Thymus (tissue), 11 donors: ENCODE measurements at regions not wholly inside any gene's neighbourhood (a gene's known extent, or its start where the extent isn't known, plus 50 kb on each side); places are given as distances from the start of the nearest gene placed in this dataset.

Source experiments
- DNase-seq, 9 donors: peaks; one replicate each; pipeline ENCODE4 v3.0.0-alpha.2; 2013; ENCODE audit warnings: low spot score in 9 of 9, low read depth in 6 of 9, missing footprints in 1 of 9
- H3K27ac ChIP-seq, 2 donors: one replicate each; pipeline ENCODE4 v1.5.1; 2013; ENCODE audit warnings: control low read depth in 1 of 2, low read depth in 1 of 2, low read length in 1 of 2, mild to moderate bottlenecking in 1 of 2, moderate library complexity in 1 of 2
- H3K27me3 ChIP-seq, 2 donors: one replicate each; pipeline ENCODE4 v1.5.1; 2013; ENCODE audit warnings: low read length in 1 of 2; ENCODE audit not compliant: control insufficient read depth in 2 of 2, insufficient read depth in 1 of 2
- H3K36me3 ChIP-seq, 2 donors: one replicate each; pipeline ENCODE4 v1.5.1; 2013; ENCODE audit warnings: low read length in 1 of 2, mild to moderate bottlenecking in 1 of 2, moderate library complexity in 1 of 2; ENCODE audit not compliant: control insufficient read depth in 2 of 2, insufficient read depth in 2 of 2
- H3K4me1 ChIP-seq, 2 donors: one replicate each; pipeline ENCODE4 v1.5.1; 2013; ENCODE audit warnings: low read length in 2 of 2; ENCODE audit not compliant: control insufficient read depth in 2 of 2, insufficient read depth in 2 of 2
- H3K4me3 ChIP-seq, 2 donors: one replicate each; pipeline ENCODE4 v1.5.1; 2013; ENCODE audit warnings: low read length in 2 of 2, control low read depth in 1 of 2, mild to moderate bottlenecking in 1 of 2
- H3K9me3 ChIP-seq, 2 donors: one replicate each; pipeline ENCODE4 v1.5.1; 2013; ENCODE audit warnings: low read length in 1 of 2, mild to moderate bottlenecking in 1 of 2; ENCODE audit not compliant: control insufficient read depth in 2 of 2, insufficient read depth in 1 of 2
- WGBS: extraction: QIAGEN DNeasy Blood & Tissue Kit; methylation state at CpG from one replicate; pipeline ENCODE4 v1.1.7; 2013; 5-methylcytosine and 5-hydroxymethylcytosine counted together
- donor health status: healthy.

DNA sequence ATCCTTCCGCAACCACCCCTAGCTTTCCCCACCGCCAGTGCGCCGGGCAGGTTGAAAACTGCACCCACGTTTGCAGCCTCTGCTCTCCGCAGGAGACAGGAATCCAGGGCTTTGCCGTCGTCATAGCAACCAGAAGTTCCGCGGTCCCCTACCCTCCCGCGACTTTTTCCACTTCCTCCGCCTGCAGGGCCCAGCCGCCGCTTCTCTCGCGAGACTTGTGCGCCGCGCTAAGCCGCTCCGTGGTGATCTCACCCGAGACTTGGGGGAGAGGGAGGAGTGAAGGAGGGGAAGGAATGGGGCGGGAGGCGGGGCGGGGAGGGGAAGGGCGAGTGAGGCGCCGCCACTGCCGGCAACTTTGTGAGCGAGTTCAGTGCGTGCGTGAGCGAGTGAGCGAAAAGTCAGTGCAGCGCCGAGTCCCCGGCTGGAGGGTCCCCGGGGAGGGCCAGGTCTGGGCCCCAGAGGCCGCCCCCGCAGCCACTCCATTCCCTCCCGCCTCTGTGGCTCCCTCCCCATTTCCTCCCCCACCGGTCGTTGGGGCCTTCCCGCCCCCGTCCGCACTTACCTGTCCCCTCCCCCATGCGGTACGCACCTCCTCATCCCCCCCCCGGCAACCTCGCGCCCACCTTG lies 413.0 kb downstream of the PCNX1 start, which contains the start of gene SIPA1L1:
Gene SIPA1L1, plus strand, starts transcription at position 370 of the 627 bp plus-strand sequence.
- under 1% methylated on average over 52 of the region's 52 CpGs for WGBS
- H3K9me3 ChIP-seq = no peaks in the 10 kb centered on the region
- DNase-seq = peak; percentile 96 to 99 (median 98)
- H3K27me3 ChIP-seq = peaks cover 0 to 5% of the 10 kb centered on the region in 2 donors
- H3K27ac ChIP-seq = peak within 1 kb of the TSS; percentile 91 to 96
- no peaks in the 10 kb centered on the region for H3K36me3 ChIP-seq
- H3K4me1 ChIP-seq = peaks cover 15 to 20% of the 10 kb centered on the region in 2 donors
- H3K4me3 ChIP-seq = peak within 1 kb of the TSS; percentile 84 to 96

DNA sequence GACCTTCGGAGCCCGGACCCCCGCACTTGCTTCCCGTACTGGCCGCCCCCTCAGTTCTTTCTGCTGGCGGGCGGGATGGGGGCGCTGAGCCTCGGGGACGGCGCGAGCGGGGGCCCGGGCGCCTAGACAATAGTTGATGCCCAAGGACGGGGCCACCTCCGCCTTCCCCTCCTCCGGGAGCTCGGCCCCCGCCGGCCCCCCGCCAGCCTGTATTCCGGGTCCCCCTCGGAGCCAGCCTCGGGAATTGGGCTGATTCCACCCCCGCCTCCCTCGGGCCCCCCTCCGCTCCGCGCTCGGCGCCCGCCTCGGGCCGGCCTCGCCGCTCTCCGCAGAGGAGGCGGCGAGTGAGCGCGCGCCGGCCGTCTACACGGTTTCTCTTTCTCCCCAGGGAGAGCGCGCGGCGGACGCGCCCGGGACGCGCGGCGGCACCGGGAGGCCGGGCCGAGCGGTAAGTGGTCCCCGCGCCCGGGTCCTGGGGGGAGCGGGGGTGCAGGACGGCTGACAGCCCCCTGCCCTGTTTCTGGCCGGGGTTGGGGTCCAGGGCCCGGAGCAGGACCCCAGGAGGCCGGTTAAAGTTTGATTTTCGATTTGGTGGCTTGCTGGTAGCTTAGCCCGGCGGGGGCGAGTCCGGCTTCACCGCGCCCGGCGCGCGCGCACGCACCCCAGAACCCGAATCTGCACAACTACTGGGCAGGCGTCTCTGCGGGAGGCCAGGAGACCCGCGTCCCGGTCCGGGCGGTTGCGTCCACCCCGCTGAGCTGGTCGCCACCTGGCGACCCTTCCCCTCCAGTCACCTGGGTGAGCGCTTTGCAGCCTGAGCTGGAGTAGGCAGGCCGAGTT lies 413.7 kb downstream of the PCNX1 start:
- DNase-seq = peak in 6 of 9 donors; percentile 33 to 78 (median 53)
- Histone ChIP-seq H3K36me3 (no peaks in the 10 kb centered on the region), H3K27ac (peak overlapping the region; percentile 91 to 96), H3K27me3 (peaks cover 0 to 5% of the 10 kb centered on the region in 2 donors), H3K4me1 (peaks cover 19 to 23% of the 10 kb centered on the region in 2 donors), H3K4me3 (peak overlapping the region; percentile 84 to 96), H3K9me3 (no peaks in the 10 kb centered on the region)
- under 1% methylated on average over 96 of the region's 96 CpGs for WGBS

DNA sequence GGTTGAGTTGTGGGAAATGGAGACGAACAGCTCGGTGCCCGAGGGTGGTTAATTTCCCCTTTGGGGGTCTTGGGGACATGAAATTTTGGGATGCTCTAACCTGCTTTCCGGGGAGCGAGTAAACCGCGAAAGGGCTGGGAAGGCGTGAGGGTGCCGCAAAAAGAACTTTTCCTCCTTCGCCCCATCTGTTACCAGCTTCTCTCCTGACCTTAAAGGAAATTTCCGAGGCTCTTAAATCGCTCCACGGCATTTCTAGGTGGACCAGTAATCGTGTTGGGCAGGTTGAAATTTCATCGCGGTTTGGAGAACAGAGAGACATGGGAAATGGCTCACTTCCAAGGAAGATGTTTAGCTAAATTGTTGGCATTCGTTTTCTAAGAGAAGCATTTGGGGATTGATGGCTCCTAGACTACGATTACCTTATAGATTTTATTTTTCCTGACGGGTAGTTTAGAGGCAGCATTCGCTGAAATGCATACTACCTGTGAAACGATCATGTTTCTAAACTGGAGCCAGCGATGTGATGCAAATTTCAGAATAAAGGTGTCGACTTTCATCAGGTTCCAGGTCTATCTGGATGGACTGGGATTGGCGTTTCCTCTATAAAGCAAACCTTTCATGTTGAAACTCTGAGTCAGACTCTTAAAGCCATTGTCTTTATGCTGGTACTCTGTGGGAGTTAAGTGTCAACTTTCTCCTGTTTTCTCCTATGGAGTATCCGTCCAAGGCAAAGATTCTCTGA lies 414.5 kb downstream of the PCNX1 start:
- Histone ChIP-seq H3K36me3 (no peaks in the 10 kb centered on the region), H3K4me1 (peaks cover 19 to 23% of the 10 kb centered on the region in 2 donors), H3K4me3 (peak overlapping the region; percentile 84 to 96), H3K9me3 (no peaks in the 10 kb centered on the region), H3K27me3 (peaks cover 0 to 5% of the 10 kb centered on the region in 2 donors), H3K27ac (peak overlapping the region; percentile 74 to 96)
- DNase-seq = peak in 3 of 9 donors; percentile 15 to 36 (median 18)
- WGBS = 8% methylated on average over 25 of the region's 25 CpGs

DNA sequence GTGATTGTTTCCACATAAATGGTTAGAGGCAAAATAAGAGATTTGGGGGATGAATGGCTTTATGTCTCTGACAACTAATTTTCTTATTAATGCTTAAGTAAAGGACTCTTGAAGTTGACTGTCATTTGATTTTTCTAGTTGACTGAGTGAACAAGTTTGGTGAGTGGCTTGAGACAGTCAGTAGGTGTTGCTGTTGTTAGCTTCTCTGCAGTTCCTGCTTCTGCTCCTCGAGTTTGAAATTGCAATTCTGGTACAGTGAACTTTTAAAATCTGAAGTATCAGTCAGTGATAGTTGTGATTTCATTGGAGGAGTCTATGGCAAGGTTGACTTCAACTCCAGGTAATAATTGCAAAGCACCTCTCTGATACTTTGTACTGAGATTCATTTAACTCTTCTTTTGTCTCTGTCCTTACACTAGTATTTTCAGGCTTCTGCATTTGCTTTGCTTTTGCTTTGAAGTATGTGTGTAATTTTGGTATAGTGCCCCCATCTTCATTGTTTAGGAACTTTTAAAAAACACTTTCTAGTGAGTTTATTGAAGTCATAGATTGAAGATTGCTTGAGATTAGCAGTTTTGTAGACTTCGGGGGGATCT lies 415.5 kb downstream of the PCNX1 start:
- Histone ChIP-seq H3K27ac (no peak overlapping the region), H3K4me1 (peaks cover 19 to 25% of the 10 kb centered on the region in 2 donors), H3K36me3 (no peaks in the 10 kb centered on the region), H3K9me3 (no peaks in the 10 kb centered on the region), H3K4me3 (no peak overlapping the region), H3K27me3 (peaks cover 0 to 5% of the 10 kb centered on the region in 2 donors)
- WGBS = 39% methylated on average over 2 of the region's 2 CpGs
- DNase-seq = peak in 4 of 9 donors; percentile 29 to 73 (median 41)

DNA sequence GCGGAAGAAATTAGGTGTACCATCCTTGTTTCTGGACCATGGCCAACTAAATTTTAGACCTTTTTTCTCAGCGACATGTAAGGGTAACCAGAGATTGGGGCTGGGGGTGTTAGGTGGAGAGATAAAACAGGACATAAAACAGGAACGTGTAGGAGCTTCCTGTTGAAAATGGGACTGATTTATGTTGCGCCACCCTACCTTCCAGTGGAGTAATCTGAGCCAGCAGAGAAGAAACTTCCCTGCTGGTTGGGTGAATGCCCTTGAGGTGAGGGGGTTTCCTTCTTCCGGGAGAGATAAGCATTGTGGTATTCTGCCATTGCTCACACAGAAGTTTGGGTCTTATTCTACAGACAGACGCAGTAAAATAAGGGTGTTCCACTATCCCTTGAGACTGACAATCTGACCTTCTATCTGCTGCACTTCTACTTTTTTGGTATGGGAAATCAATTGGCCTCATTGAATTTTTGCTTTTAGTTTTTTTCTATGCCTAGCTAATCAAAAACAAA lies 417.6 kb downstream of the PCNX1 start:
- DNase-seq = peak in 5 of 9 donors; percentile 15 to 72 (median 42)
- Histone ChIP-seq H3K4me3 (no peak overlapping the region), H3K4me1 (peaks cover 18 to 21% of the 10 kb centered on the region in 2 donors), H3K27ac (no peak overlapping the region), H3K9me3 (no peaks in the 10 kb centered on the region), H3K27me3 (peaks cover 0 to 5% of the 10 kb centered on the region in 2 donors), H3K36me3 (no peaks in the 10 kb centered on the region)
- 19% methylated on average over 6 of the region's 6 CpGs for WGBS

DNA sequence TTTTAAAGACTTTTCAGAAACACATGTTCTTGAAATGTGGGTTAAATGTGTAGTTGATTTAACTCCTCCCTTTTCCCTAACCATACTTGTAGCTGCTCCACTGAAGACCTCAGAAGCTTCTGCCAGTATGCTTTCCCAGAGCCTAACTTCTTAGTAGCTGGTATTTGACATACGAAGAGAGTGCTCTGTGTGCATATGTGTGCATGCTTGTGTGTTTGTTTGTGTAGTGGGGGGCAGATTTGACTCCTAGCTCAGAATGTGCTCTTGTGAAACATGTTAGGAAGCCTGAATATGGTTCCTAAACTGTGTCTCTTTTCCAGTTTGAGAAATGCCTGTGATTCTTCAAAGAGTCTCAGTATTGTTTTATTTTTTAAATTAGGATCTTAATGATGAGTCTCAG lies 420.4 kb downstream of the PCNX1 start:
- Histone ChIP-seq H3K4me1 (peaks cover 10% of the 10 kb centered on the region in 2 donors), H3K4me3 (no peak overlapping the region), H3K27me3 (no peaks in the 10 kb centered on the region), H3K27ac (no peak overlapping the region), H3K9me3 (no peaks in the 10 kb centered on the region), H3K36me3 (no peaks in the 10 kb centered on the region)
- DNase-seq = no peak
- 95% methylated on average over 1 of the region's 1 CpG for WGBS

DNA sequence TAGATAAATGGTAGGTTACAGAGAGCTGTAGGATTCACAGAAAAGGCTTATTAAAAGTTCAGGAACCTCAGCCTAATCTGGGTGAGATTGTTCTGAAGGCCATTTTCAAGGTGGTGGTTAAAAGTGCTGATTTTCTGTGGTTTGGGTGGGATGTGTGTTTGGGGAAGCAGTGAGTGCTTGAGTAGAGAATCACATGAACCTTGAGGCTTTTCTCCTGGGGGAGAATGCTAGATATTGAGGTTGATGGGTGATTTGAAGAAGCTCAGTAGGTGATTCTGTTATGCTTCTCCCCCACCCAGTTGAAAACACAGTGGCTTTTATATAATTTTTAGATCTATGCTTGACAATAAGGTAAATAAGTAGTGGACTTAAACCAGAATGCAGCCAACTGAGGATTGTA lies 420.9 kb downstream of the PCNX1 start:
- Histone ChIP-seq H3K27me3 (no peaks in the 10 kb centered on the region), H3K27ac (no peak overlapping the region), H3K36me3 (no peaks in the 10 kb centered on the region), H3K4me1 (peaks cover 10% of the 10 kb centered on the region in 2 donors), H3K9me3 (no peaks in the 10 kb centered on the region), H3K4me3 (no peak overlapping the region)
- no peak for DNase-seq

DNA sequence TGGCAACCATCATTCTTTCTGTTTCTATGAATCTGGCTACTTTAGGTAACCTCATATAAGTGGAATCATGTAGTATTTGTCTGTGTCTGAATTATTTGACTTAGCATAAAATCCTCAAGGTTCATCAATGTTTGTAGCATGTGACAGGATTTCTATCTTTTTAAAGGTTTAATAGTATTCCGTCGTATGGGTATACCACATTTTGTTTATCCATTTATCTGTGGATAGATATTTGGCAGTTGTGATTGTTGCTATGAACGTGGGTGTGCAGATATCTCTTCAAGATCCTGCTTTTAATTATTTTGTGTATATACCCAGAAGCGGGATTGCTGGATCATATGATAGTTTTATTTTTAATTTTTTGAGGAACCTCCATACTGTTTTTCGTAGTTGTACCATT lies 421.7 kb downstream of the PCNX1 start:
- Histone ChIP-seq H3K4me3 (no peak overlapping the region), H3K9me3 (no peaks in the 10 kb centered on the region), H3K27me3 (no peaks in the 10 kb centered on the region), H3K4me1 (peaks cover 10% of the 10 kb centered on the region in 2 donors), H3K27ac (no peak overlapping the region), H3K36me3 (no peaks in the 10 kb centered on the region)
- WGBS = 98% methylated on average over 5 of the region's 5 CpGs
- no peak for DNase-seq
